GM19463 (cell line): ENCODE measurements at regions not wholly inside any gene's neighbourhood (a gene's known extent, or its start where the extent isn't known, plus 50 kb on each side); places are given as distances from the start of the nearest gene placed in this dataset.

Experiments used
- ATAC-seq: cut with Tn5 transposase; IDR thresholded peaks from one replicate; pipeline ENCODE4 v1.9.1; 2021; ENCODE audit warnings: mild to moderate bottlenecking, moderate library complexity; ENCODE audit not compliant: unreplicated experiment

DNA sequence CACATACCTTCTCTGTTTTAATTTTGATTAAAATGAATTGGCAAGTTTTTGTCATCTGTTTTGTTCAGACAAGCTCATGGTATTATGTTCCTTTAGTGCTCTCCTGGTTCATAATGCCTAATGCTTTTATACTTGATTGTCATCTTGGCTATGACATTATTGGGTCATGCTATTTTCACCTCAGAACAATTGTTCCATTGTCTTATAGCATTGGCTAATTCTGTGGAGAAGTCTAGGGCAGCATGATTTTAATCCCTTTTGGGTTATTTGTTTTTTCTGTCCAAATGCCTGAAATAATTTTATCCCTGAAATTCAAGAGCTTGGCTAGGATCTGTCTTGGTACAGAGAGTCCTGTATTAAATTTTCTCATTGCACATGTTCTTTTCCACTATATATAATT lies 83.8 kb upstream of the CCDC85A start:
- ATAC-seq, result no peak

DNA sequence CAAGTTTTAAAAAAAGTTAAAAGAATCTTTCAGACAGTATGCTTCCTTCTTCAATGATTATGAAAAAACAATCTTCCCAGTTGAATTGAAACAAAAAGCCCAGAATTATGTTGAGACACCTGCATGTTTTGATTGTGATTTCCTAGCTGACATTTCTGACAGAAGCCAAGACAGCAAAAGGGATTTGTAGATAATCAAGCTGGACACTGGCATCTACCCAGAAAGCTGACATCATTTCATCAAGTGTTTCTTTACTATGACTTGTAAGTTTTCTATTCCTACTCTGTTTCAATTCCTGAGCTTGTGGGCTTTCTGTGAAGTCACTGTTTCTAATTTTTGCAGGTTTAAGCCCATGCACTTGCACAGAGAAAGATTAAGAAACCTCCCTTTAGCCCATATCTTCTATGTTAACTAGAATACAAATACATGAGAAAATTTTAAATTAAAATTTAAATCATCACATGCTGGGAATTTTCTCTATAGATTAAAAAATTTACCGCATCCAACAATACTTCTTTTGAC lies 82.9 kb upstream of the CCDC85A start:
- no peak for ATAC-seq

DNA sequence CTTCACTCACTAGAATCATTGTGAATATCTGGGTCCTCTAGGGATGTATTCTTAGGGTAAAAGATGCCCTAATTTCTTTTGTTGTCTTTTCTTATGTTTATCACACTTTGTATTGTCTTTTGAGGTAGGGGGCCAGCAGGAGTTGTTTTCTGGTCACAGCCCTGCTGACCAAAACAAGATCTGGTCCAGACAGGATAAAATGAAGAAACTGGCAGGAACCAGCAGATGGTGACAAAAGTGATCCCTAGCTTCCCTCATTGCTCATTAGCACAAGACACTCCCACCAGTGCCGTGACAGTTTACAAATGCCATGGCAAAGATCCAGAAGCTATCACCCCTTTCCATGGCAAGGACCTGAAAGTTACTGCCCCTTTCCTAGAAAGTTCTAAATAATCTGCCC lies 81.7 kb upstream of the CCDC85A start:
- no peak for ATAC-seq

DNA sequence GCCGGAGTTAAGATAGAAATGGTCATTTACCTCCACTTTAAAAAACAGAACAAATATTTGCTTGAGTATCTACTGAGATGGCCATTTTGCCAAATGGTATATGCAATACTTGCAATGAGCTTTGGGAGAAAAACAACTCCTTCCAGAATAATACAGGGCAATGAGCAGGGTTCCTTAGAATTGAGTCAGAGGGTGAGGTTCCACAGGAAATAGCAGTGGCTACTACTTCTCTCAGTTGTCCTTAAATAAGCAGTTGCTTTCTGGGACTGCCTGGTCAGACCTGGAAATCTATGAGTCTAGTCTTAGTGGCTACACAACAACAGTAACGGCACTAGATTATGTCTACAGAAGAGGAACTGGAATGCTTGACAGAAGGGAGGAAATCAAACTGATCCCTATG lies 80.9 kb upstream of the CCDC85A start:
- no peak for ATAC-seq

DNA sequence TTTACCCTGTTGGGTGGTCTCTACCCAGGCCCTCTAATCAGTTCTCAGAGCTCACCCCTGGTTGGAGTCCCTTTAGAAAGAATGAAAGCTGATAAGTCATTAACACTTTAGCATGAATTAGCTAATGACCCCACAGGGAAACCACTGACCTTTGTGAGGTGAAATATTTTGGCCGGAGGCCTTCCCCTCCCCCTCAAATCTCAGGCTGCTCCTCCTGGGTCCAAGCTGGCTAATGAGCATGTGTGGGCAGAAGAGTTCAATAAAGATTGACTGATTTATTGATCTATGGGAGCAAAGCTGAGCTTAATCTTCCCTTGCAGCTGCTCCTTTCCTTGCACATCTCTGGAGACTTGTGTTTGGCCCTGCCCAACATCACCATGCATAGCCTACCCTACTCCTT lies 78.8 kb upstream of the CCDC85A start:
- ATAC-seq, result no peak

DNA sequence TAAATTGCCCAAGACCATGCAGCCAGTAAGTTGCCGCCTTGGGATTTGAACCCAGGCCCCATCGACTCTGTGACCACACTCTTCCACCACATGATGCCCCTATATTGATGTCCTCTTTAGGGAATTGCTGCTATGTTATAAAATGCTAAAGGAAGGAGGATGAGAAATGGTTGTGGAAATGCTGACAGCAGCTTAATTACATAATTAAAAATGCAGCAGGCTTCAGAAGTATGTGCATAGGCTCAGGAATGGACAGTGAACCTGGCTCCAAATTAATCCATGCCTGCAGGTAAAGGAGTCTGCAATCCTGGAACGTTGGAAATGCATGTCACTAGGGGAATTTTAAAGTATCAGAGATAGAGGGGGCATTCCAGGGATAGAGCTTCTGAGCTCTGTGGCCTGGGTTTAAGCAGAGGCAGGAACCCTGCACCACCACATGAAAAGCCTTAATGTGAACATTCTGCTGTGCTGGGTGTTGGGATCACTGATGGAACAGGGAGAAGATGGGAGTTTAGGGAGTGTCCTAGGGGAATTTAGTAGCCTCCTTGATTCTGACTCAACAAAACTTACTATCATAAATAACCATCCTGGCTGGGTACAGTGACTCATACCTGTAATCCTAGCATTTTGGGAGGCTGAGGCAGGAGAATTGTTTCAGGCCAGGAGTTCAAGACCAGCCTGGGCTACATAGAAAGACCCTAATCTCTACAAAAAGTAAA lies 76.1 kb upstream of the CCDC85A start:
- ATAC-seq, result no peak

DNA sequence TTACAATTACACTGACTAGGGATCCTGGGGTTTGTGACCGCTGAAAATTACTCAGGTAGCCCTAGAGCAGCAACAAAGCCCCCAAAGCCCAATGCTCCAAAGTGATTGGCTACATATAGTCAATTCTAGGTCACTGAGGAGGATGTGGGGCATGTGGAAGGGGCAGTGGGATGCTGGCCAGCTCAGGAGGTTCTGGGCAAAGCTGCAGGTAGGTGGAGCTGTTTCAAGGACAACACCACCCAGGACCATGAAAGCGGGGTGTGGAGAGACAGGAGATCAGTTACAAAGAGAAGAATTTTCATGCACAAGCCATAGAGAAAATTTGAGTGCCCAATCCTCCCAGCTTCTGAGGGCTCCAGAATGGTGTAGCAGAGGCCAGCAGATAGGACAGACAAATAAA lies 75.0 kb upstream of the CCDC85A start:
- ATAC-seq, result no peak

DNA sequence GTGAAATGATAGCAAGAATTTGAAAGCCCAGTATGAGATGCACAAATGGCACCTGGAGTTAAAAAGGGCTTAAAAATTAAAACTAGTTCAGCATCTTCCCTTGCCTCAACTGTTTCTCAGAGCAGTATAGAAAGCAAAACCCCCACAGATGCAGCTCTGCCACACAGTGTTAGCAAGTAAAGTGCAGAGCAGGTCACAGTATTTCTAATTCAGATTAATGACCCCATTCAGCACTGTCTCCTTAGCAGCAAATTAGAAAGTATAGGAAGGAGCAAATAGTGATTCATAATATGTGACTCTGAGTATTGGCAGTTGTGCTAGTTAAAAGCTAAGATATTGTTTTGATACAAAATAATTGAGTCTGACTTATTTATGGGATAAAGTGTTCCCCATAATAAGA lies 73.8 kb upstream of the CCDC85A start:
- ATAC-seq, result no peak

DNA sequence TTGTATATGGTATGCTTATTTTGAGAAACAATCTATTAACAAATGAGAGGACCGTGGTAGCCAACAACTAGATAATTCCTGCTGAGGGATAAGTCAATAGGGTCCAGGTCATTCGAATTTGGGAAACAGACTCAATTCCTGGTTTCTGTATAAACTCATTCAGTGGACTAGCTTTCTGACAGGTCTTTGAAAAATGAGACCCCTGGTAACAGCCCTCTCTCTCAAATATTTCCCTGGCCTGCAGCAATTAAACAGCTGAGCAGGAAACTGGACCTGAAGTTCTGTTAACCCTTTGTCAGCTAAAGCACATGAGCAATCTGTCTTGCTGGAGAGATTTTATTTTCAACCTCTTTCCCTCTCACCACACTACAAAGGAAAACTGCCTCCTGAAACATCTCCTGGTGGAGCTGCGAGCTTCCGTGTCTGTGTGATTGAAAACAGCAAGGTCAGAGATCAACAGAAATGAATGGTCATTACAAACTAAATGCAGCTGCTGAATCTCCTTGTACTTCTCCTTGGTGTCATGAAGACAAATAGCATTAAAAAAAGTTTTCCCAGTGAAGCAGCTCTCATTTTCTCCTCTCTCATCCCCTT lies 70.3 kb upstream of the CCDC85A start:
- ATAC-seq, result no peak

DNA sequence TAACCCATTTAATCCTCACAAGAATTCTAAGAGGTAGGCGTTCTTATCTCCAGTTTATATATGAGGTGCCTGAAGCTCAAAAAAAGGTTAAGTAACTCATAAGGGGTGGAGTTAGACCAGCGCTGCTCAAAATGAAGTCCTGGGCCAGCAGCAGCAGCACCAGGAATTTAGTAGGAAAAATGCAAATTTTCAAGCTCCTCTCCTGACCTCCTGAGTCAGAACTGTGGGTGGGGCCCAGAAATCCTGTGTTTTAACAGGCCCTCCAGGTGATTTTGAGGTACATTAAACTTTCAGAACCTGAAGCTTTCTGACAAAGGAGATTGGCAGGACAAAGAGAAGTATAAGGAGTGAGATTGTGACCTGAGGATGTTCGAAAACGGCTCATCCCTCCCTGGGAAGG lies 66.0 kb upstream of the CCDC85A start:
- no peak for ATAC-seq

DNA sequence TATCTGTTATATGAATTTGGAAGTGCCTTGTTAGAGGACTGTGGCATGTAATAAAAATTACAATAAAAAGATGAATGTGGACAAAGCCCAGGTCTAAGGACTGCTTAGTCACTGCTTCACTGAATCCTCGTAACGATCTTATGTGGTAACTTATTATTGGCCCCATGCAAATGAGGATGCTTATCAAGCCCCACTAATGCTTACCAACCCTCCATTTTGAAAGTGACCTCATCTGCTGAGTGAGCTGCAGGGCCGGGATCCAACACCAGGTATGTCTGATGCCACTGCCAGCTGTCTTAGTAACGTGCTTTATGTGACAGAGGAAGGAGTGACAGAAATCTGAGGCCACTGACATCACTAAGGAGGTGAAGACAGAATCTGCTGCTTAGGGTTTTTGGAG lies 65.3 kb upstream of the CCDC85A start:
- ATAC-seq, result no peak

DNA sequence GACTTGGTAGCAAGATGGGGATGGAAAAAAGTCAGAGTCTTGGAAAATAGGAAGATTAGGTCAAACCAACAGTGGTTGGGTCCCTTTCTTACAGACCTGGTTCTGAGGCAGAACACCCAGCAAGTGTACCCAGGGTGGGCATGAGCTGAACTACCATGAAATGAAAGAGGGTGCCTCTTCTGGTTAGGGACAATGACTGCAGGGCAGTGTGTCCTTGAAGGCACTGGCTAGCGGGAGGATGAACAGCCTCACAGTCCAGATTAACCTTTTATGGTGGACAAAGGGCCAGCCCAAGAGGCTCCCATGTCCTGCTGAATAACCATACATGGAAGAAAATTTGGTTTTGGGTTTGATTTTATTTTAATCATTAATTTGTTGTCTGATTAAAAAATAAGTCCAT lies 61.8 kb upstream of the CCDC85A start:
- no peak for ATAC-seq

DNA sequence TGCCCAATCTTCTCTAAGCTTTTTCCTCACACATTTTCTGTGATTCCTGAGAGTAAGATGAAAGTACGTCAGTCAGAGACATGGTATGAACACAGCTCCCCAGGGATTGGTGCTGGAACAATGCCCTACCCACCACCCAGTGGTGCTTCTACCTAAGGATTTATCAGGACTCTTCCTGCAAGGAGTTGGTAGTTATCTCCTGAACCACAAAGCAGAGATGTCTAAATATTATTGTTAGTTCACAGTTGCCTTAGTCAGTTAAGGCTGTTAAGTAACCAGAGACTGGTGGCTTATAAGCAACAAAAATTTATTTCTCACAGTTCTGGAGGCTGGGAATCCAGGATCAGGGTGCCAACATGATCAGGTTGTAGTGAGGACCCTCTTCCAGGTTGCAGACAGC lies 60.3 kb upstream of the CCDC85A start:
- no peak for ATAC-seq

DNA sequence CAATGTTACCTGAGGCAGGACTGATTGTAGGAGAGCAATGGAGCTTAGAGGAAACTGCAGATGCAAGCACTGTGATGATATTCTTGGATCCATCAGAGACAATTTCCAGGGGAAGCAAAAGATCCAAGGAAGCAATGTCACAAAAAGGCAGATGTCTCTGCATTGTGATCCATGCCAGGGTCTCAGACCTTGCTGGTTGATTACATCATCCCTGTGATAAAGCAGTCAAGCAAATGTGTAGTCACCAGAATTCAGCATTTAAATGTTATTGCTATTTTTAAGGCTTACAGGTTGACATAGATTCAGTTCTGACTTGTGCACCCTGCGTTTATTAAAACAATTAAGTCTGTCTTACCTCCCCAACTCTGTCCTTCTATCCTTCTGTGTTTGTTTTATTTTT lies 56.8 kb upstream of the CCDC85A start:
- ATAC-seq, result no peak

DNA sequence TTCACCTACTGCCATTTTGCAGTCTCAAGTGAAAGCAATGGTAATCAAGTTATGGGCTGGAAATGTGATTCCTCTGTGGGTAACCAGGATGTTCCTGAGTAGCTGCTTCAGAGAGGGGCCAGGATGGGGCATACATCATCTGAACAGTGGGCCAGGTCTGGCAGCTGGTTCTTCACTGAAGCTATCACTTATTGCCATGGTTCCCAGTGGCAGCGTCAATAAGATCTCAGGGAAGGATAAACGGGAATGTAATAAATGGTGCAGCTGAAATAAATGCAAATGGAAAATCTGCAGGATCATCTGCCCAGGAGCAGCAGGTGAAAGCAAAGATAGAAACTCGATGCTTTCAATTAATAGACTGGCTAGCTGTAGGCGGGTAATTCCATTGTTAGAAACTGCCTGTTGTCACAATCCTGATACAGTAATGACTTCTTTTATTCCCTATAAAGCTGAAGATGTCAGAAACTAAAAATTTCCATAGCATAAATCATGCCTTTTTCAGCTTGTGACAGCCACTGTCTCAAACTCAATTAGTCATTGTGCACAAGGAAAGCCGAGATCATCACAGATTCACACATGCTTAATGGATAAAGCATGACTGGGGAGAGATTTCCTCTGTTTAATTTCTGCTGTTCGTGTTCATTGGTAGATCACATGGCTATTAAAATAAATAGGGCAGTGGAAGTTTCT lies 56.2 kb upstream of the CCDC85A start:
- ATAC-seq, result no peak

DNA sequence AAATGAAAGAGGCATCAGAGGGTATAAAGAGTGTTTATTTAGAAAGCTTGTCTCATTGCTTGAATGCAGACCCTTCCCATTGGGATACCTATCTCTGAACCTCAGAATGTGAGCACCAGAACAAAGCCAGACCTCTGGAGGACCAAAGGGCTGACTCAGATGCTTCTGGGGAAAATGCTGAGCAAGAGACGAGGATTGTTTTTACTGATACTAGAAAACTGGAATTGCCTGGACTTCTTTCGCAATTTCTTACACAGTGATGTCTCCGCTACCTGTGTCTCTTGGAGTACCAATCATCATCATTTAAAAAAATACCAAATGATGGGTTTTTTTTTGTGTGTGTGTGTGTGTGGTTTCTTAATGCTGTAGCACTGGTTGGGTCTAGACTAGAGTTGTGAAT lies 55.6 kb upstream of the CCDC85A start:
- no peak for ATAC-seq

DNA sequence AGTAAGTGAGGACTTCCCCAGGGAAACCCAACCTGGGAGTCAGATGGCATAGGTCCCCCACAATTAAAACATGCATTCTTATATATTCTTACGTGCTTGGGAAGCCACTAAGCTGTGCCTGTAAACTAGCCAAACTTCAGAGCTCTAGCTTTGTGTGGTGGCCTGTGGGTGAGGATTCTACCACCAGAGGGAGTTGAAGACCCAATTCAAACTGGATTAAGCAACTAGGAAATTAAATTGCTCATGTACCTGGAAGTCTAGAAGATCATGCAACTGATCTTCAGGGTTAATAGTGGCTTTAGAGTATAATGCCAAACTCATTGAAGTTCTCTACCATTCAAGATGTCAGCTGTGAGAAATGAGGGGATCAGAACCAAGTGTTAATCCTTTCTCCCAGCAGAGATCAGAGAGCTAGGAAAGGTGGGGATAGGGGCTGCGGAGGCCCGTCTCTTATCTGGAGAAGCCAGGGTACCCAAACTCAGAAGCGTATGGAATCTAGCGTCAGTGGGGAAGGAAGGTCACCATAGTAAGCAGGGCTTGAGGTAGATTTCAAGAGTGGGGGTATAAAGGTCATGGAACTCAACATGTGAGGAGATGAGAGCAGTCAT lies 53.2 kb upstream of the CCDC85A start:
- no peak for ATAC-seq

DNA sequence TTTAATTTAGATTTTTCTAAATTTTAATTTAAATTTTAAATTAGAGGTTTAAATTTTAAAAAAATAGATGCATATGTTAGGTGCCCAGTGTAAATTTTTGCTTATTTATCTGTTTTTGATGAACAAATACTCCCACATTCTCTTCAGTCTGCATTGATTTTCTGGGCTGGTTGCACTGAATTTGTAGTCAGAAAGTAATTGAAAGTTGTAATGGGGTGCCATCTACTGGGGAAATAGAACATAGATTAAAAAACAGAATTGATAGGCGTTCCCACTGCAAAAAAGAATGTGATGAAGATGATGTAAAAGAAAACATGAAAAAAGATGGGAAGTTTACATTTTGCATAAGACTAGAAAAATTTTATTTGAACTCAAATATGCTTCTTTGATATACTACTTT lies 51.7 kb upstream of the CCDC85A start:
- ATAC-seq, result no peak

DNA sequence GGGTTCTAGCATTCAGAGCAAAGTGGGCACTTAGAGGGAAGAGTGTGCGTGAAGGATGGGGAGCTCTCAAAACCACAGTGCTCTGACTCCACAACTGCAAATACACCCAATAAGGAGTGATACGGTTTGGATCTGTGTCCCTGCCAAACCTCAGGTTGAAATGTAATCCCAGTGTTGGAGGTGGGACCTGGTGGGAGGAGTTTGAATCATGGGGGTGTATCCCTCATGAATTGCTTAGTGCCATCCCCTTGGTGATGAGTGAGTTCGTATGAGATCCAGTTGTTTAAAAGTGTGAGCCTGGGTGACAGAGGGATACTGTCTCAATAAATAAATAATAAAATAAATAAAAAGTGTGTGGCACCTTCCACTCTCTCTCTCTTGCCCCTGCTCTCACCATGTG lies 50.3 kb upstream of the CCDC85A start:
- ATAC-seq, result no peak

DNA sequence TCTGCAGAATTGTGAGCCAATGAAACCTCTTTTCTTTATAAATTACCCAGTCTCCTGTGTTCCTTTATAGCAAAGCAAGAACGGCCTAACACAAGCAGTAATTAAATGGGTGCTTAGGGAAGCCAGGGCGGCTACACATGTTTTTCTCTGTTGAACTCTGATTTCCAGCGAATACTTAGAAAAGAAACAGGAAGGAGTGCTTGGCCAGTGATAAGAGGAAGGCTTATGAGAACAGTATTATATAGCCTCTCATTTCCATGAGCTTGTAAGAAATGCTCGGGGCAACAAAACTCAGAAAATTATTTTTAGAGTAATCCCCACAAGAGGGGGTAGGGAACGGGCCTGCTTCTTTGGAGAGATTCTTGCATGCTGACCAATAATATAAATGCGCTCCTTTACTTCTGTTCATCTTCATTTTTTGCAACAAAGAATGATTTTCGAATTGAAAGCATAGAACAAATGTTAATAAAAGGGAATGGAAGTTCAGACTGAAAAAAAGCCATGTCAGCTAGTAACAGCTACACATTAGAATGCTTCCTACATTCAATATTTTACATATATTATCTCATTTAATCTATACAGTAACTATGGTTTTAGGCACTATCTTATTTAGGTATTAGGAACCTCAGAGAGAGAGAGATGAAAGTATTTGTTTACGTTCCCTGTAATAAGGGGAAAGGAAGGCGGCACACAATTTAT lies 49.7 kb upstream of the CCDC85A start:
- no peak for ATAC-seq
